SH-SY5Y (cell line): ENCODE measurements at regions not wholly inside any gene's neighbourhood (a gene's known extent, or its start where the extent isn't known, plus 50 kb on each side); places are given as distances from the start of the nearest gene placed in this dataset.

Source experiments
- GATA2 ChIP-seq: IDR thresholded peaks from 2 replicates; pipeline ENCODE4 v1.6.1; 2011; ENCODE audit warnings: mild to moderate bottlenecking, low read depth, low read length
- GATA3 ChIP-seq: IDR thresholded peaks from 2 replicates; pipeline ENCODE4 v1.6.1; 2011; ENCODE audit warnings: low read depth, mild to moderate bottlenecking, low read length, moderate library complexity

DNA sequence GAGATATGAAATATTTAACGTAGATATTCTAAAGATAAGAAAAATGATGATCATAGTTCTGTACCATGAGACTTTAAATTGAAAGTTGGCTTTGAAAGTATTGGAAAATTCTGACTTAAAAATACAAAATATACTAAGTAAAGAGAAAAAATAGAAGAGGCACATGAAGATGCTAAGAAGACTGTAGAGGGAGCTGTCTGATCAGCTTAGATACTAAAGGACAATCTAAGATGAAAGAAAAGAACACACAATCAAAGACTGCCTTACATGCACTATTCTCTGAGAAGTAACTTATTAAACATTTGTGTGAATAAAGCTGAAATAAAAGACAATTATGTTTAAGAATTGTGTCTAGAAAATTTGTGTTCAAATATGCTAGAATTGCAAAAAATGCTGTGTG lies 55.1 kb downstream of the RBMXL2 start:
- TF ChIP-seq GATA2: no peak
- TF ChIP-seq GATA3: no peak

- peak; percentile 27; the same call in 1 of the 2 replicates for TF ChIP-seq GATA3
- TF ChIP-seq GATA2: peak; percentile 52
Measured at GRCh38 chr11:7154881-7155361, 66.1 kb downstream of the RBMXL2 start.

DNA sequence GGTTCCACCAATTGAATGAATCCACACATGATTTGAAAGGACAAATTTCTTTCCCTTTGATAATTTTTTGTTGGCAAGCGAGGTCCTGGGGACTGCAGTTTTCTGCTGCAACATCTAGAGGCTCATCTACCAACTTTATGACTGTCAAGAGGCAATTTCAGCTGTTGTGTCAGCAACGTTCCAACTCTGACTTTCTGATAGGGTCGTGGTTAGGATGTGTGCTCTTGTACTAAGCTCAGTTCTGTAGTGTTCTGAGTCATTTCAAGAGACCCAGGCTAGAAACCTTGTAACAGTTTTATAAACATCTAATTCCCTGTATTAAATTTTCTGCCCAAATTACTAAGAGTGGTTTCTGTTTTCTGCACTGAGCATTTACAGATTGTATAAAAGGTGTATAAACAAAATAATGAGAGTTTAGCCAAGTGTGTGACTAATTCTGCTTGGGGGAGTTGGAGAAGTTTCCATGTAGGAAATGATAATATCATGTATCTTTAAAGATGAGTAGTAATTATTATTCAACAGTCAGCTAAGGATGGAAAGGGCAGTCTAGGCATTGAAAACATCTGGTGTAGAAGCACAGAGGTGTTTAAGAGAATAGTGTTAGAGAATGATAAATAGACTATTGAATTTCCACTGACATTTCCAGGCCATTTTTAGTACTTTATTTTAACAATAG lies 72.2 kb downstream of the RBMXL2 start:
- TF ChIP-seq GATA2 (no peak), GATA3 (no peak)

DNA sequence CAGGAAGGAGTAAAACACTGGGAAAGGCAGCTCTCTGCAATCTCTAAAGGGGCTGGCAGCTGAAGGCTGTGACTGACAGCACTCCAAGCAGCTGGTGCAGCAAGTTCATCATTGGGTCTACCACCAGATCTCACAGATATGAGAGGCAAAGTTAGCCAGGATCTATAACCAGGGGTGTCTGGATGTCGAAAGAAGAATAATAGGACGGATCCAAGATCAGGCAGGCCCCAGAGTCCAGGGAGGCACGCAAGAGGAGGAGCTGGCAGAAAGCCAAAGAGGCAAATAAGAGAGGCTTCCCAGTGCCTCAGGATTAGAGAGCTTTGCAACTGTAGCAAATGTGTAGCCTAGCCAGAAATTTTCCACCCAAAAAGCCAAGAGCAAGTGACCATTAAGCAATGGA lies 77.1 kb downstream of the RBMXL2 start:
- TF ChIP-seq GATA3 (no peak), GATA2 (peak; percentile 38; the same call in 1 of the 2 replicates)

- TF ChIP-seq GATA2 (no peak), GATA3 (no peak)
Measured at GRCh38 chr11:7167976-7168740, 79.4 kb downstream of the RBMXL2 start.

GRCh38 chr11:7168741-7168990 lies 79.9 kb downstream of the RBMXL2 start:
- TF ChIP-seq GATA3 (no peak), GATA2 (no peak)

GRCh38 chr11:7170431-7170830 lies 81.3 kb upstream of the SYT9 start:
- TF ChIP-seq GATA3 (no peak), GATA2 (no peak)

DNA sequence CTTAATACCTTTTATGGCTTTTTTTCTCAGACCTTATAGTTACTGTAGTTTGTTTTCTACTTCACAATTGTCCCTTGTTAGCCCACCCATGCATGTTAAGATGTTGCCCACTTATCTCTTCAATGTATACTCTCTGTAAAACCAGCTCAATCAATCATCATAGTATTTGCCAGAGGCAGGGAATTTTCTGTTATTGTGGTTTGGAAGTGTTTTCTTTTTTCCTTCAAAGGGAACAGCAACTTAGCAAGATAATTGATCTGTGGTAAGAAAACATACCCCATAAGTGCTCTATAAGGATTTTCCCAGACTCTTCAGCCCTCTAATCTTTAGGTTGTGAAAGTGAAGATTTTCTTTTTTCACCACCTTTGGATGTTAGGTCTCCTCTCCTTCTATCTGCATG lies 76.7 kb upstream of the SYT9 start:
- no peak for TF ChIP-seq GATA3
- TF ChIP-seq GATA2: no peak

DNA sequence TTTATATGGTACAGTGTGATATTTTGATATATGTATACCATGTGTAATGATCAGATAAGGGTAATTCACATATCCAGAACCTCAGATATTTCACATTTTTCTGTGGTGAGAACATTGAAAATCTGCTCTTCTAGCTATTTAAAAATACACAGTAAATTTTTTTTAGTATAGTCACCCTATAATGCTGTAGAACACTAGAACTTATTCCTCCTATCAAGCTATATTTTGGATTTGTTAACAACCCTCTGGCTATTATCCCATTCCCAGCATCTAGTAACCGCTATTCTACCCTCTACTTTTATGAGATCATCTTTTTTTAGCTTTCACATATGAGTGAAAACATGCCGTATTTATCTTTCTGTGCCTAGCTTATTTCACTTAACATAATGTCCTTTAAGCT lies 65.5 kb upstream of the SYT9 start:
- no peak for TF ChIP-seq GATA2
- no peak for TF ChIP-seq GATA3

DNA sequence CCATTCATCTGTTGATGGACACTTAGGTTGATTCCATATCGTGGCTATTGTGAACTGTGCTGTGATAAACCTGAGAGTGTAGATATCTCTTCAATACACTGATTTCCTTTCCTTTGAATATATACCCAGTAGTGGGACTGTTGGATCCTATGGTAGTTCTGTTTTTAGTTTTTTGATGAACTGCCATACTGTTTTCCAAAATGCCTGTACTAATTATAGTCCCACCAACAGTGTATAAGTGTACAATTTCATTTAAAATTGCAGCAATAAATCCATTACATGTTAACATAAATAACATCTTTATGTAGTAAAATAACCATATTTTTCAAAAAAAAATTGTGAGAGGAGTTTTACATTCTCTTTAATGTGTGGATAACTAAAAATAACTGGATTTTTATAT lies 65.0 kb upstream of the SYT9 start:
- TF ChIP-seq GATA3 (no peak), GATA2 (no peak)

GRCh38 chr11:7196396-7197146 lies 55.1 kb upstream of the SYT9 start:
- TF ChIP-seq GATA2 (no peak), GATA3 (no peak)

DNA sequence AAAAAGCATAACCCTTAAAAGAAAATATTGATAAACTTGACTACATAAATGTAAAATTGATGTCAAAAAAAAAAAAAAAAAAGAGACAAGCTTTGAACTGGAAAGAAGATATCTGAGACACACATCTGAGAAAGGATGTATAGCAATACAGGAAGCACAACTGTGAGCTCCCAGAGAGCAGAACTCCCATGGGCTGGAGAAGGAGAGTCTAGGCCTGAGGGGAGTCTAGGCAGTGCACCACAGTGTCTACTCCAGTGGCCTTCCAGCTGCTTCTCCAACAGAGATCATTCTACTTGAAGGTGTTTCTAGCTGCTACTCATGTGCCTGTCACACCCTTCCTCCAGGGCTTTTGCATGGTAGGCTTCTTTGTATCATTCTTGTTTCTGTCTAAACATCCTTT lies 54.2 kb upstream of the SYT9 start:
- no peak for TF ChIP-seq GATA2
- no peak for TF ChIP-seq GATA3
